ENCODE measurements at regions not wholly inside any gene's neighbourhood (a gene's known extent, or its start where the extent isn't known, plus 50 kb on each side); places are given as distances from the start of the nearest gene placed in this dataset.
"Not testable (repeated sequence)": the region's sequence is repeated elsewhere in the genome, so short reads cannot be mapped to it uniquely, and the experiment has no call there.

GRCh38 chr2:182598626-182599025 is 117.4 kb upstream of the DNAJC10 start:
- no peak for DNase-seq

- no peak for DNase-seq
These were observed 110.9 kb upstream of the DNAJC10 start for GRCh38 chr2:182605166-182605565.

GRCh38 chr2:182606728-182607681 is 109.1 kb upstream of the DNAJC10 start:
- no peak for DNase-seq

GRCh38 chr2:182608181-182608845 is 107.7 kb upstream of the DNAJC10 start:
- no peak for DNase-seq

- DNase-seq: not testable (repeated sequence)
These were observed 107.1 kb upstream of the DNAJC10 start for GRCh38 chr2:182609005-182609404.

GRCh38 chr2:182610231-182610630 is 105.8 kb upstream of the DNAJC10 start:
- no peak for DNase-seq

GRCh38 chr2:182611009-182611408 is 105.0 kb upstream of the DNAJC10 start:
- no peak for DNase-seq

- no peak for DNase-seq
These were observed 101.0 kb upstream of the DNAJC10 start for GRCh38 chr2:182615036-182615435.

- no peak for DNase-seq
These were observed 99.3 kb upstream of the DNAJC10 start for GRCh38 chr2:182616471-182617393.

DNA sequence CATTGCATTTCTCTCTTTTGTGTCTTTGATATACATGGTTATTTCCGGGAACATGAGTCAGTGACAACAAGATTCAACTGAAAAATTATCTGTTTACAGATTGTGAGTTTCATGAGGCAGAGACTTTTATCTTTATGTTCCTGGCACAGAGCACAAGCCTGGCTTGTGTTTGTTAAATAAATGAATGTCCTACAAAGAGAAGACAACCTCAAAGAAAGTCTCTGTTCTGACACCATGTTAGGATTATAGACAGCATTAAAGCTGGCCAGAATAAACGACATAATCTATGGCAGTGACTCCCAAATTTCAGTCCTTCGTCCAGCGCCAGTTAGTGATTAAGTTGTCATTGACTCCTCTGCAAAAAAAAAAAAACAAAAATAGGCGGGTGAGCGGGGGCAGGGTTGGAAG is 97.4 kb upstream of the DNAJC10 start:
- DNase-seq: no peak

DNA sequence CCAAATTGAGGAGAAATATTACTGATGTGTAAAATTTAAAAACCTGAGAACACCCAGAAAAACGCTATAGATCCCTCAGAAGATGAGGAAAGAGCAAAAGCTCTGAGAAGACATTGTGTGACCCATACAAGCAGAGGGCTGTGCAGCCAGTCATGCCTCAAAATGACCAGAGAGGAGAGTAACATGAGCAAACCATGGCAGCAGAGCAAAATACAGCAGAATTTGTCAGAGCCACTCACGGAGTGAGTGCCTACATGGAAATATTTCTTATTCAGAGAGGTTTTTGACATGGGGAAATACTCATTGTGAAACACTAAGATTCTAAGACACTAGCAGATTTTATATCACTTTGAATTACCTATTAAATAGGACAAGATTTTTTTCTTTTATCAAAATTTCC is 96.8 kb upstream of the DNAJC10 start:
- DNase-seq: no peak

GRCh38 chr2:182621191-182621590 is 94.9 kb upstream of the DNAJC10 start:
- DNase-seq: no peak

DNA sequence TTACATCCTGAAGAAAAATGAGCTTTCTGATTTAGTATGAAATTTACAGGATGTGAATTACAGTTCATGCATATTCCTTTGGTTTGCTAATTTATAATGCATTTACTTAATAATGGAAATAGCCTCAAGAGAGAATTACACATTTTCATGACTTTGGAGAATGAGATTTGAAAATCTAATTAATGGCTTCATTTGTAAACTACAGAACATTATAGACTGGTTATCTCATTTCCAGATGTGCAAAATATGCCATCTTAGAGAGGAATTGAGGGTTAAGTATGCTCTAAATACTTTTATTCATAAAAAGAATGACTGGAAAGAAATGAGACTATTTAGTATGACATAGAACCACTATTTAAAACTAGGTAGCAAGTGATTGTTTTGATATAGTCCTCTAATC is 94.2 kb upstream of the DNAJC10 start:
- no peak for DNase-seq

DNA sequence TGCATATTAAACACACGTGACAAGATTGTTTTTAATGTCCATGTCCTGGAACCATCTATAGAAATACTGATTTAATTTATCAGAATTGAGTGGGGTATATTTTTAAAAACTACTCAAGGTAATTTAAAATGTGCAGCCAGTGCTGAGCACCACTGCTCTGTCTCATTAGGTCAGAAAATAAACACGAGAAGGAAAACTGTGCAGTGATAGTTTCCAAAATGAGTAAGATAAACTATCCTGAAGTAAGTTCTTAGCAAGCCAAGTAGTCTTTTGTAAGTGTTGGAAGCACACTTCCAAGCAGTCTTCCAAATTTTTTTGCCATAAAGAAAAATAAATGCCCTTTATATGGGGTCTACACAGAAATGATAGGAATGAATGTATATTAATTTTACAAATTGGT is 93.8 kb upstream of the DNAJC10 start:
- DNase-seq: no peak

- DNase-seq: no peak
These were observed 90.2 kb upstream of the DNAJC10 start for GRCh38 chr2:182625814-182626213.

DNA sequence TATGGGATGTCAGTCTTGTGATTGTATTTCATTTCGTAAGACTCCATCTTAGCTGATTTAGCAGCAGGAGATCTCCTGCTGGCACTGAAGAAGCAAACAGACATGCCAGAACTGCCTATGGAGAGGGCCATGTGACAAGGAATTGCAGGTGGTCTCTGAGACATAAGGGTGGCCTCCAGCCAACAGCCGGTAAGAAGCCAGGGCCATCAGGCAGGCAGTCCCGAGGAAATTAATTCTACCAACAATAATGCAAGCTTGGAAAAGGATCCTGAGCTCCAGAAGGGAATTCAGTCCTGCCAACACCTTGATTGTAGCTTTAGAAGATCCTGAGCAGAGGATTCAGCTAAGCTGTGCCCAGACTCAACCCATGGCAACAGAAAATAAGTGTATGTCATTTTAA is 87.1 kb upstream of the DNAJC10 start:
- DNase-seq: no peak

DNA sequence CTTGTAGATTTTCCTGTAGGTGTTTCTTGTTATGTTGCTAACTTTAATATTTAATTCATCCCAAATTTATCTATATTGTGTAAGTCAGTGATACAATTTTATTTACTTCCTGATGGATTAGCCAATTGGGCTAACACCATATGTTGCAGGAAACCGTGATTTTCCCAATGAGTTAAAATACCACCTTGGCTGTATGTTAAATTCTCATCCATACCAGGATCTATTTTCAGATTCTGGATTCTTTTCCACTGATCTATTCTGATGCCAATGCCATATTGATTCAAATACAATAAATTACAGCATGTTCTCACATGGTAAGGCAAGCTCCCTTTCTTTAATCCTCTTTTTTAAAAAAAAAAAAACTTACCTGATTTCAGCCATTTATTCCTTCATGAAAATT is 85.8 kb upstream of the DNAJC10 start:
- no peak for DNase-seq

- no peak for DNase-seq
These were observed 84.8 kb upstream of the DNAJC10 start for GRCh38 chr2:182631299-182631698.

- DNase-seq: no peak
These were observed 81.7 kb upstream of the DNAJC10 start for GRCh38 chr2:182634386-182634785.

DNA sequence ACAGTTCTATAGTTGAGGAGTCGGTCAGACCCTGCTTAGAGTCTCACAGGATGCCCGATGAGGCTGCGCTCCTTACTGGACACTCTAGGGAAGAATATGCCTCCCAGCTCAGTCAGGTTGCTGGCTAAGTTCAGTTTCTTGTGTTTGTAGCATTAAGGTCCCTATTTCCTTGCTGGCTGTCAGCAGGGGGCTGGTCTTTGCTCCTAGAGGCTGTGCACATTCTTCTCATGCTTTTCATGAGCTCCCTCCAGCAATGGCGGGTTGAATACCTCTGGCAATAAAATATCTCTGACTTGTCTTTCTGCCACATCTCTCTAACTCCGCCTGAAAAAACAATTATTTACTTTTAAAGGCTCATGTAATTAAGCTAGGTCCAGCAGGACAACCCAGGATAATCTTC is 79.4 kb upstream of the DNAJC10 start:
- no peak for DNase-seq

GRCh38 chr2:182638667-182639066 is 77.4 kb upstream of the DNAJC10 start:
- DNase-seq: no peak

GRCh38 chr2:182639971-182640370 is 76.1 kb upstream of the DNAJC10 start:
- DNase-seq: no peak

DNA sequence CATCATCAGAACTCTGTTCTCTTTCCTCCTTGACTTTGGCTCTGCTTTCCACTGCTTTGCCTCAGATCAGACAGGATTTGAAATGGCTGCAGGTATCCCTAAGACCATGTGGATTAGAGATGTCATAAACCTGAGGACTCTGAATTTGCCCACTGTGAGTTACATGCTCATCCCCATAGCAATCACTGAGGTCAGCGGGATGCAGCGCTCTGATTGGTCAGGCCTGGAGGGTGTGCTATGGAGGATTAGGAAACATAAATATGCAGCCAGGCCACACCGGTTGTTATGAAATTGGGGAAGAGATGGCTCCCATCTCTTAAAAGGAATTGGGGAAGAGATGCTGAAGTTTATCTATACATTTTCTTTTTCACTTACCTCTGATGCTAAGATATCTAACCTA is 73.7 kb upstream of the DNAJC10 start:
- DNase-seq: peak; percentile 16
